ENCODE measurements at regions not wholly inside any gene's neighbourhood (a gene's known extent, or its start where the extent isn't known, plus 50 kb on each side); places are given as distances from the start of the nearest gene placed in this dataset.

DNA sequence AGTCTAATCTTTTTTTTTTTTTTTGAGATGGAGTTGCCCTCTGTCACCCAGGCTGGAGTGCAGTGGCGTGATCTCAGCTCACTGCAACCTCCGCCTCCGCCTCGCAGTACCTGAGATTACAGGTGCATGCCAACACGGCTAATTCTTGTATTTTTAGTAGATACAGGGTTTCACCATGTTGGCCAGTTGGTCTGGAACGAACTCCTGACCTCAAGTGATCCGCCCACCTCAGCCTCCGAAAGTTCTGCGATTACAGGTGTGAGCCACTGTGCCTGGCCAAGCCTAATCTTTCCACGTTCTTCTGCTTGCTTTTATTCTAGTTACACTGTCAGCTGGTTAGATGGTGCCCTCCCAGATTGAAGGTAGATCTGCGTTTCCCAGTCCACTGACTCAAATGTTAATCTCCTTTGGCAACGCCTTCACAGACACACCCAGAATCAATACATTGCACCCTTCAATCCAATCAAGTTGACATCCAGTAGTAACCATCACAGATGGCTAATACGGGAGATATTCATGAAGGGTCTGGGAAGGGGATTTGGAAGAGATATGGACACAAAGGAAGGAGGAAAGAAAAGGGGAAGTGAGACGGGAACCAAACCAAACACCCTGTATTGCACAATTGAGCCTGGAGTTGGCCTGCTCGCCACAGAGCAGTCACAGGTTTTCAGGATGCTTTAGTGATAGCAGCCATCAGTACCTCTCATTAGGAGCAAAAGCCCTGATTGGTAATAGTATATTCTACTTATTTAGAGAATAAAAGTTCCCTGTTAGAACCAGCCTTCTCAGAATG, 229.8 kb downstream of the PIK3C3 start:
- H3K27ac ChIP-seq (ENCODE audit: low read depth in 2 of 2, low read length in 2 of 2): no peak overlapping the region
- H3K4me3 ChIP-seq (ENCODE audit: low read length in 2 of 2): no peak overlapping the region
- no peaks in the 10 kb centered on the region for H3K4me1 ChIP-seq (ENCODE audit: control insufficient read depth in 2 of 2, insufficient read depth in 2 of 2, low read length in 2 of 2)
- no peaks in the 10 kb centered on the region for H3K27me3 ChIP-seq (ENCODE audit: control insufficient read depth in 2 of 2, insufficient read depth in 2 of 2, low read length in 2 of 2)
- H3K9ac ChIP-seq (ENCODE audit: low read depth in 1 of 2, low read length in 2 of 2): no peak overlapping the region
- peaks cover 0 to under 1% of the 10 kb centered on the region in 2 donors for H3K9me3 ChIP-seq (ENCODE audit: control insufficient read depth in 2 of 2, low read length in 2 of 2)
- H3K36me3 ChIP-seq (ENCODE audit: control insufficient read depth in 2 of 2, insufficient read depth in 2 of 2, low read length in 2 of 2): no peaks in the 10 kb centered on the region

DNA sequence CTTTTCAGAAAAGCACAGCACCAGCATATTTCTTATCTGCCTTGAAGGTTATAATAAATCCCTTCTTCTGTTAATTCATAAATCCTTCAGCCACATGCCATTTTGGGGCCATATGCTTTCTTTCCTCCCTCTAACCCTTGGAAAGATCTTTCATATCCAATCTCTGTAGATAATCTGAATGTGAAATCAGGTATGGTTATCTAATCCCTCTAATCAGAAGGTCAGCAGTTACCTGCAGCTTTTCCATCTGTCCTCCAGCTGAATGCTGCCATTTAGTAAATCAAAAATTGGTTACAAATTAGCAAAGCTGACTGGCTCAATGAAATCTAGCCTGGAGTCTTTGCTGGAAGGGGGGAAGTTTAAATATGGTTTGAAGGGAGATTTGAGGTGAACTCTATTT, 230.5 kb downstream of the PIK3C3 start:
- Histone ChIP-seq H3K9ac (ENCODE audit: low read depth in 1 of 2, low read length in 2 of 2) (no peak overlapping the region), H3K4me3 (ENCODE audit: low read length in 2 of 2) (no peak overlapping the region), H3K27ac (ENCODE audit: low read depth in 2 of 2, low read length in 2 of 2) (no peak overlapping the region), H3K27me3 (ENCODE audit: control insufficient read depth in 2 of 2, insufficient read depth in 2 of 2, low read length in 2 of 2) (no peaks in the 10 kb centered on the region), H3K9me3 (ENCODE audit: control insufficient read depth in 2 of 2, low read length in 2 of 2) (peaks cover 0 to 3% of the 10 kb centered on the region in 2 donors), H3K36me3 (ENCODE audit: control insufficient read depth in 2 of 2, insufficient read depth in 2 of 2, low read length in 2 of 2) (no peaks in the 10 kb centered on the region), H3K4me1 (ENCODE audit: control insufficient read depth in 2 of 2, insufficient read depth in 2 of 2, low read length in 2 of 2) (no peaks in the 10 kb centered on the region)

DNA sequence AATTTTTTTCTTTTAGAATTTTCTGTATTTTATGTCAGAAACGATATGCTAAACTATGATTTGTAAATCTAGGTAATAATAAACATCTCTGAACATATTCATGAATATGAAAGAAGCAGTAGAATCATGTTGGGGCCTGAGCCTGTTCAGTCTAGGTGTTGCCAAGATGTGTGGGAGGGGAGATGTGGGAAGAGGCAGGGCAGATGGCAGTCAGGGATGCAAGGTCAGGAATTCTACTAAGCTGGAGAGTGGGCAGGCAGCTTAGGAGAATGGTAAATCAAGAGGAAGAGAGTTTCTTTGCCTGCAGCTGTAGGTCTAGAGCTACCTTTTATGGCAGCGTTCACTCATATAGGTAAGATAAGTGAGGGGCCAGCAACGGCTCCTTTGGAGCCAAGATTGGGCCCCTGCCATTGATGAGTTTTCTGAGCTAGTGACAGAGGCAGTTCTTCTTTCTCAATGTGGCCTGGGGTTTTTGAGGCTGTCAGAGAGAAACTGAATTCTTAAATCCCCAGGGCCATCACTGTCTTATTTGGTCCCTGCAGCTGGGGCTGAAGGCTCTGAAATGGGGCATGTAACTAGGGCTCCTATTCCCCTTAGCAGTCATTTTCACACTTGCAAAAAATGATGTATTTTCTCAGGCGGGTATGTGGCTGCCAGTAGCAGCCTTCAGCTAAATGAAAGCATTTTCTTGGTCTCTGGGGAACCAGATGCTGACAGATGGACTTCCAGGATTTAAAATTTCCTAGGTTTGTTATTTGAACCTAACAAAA, 232.8 kb downstream of the PIK3C3 start:
- Histone ChIP-seq H3K27me3 (ENCODE audit: control insufficient read depth in 2 of 2, insufficient read depth in 2 of 2, low read length in 2 of 2) (no peaks in the 10 kb centered on the region), H3K4me1 (ENCODE audit: control insufficient read depth in 2 of 2, insufficient read depth in 2 of 2, low read length in 2 of 2) (no peaks in the 10 kb centered on the region), H3K36me3 (ENCODE audit: control insufficient read depth in 2 of 2, insufficient read depth in 2 of 2, low read length in 2 of 2) (no peaks in the 10 kb centered on the region), H3K9me3 (ENCODE audit: control insufficient read depth in 2 of 2, low read length in 2 of 2) (peaks cover 0 to 3% of the 10 kb centered on the region in 2 donors), H3K4me3 (ENCODE audit: low read length in 2 of 2) (no peak overlapping the region), H3K9ac (ENCODE audit: low read depth in 1 of 2, low read length in 2 of 2) (no peak overlapping the region), H3K27ac (ENCODE audit: low read depth in 2 of 2, low read length in 2 of 2) (no peak overlapping the region)

DNA sequence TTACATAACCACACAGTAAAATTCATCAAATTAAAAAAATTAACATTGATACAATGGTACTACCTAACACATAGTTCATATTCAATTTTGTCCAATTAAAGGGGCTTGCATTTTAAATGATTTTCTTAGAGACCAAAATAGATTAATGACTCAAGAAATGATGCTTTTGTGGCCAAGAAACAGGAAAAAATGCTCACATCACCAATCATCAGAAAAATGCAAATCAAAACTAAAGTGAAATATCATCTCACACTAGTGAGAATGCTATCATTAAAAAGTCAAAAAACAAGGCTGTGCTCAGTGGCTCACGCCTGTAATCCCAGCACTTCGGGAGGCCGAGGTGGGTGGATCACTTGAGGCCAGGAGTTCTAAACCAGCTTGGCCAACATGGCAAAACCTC, 235.6 kb downstream of the PIK3C3 start:
- H3K4me1 ChIP-seq (ENCODE audit: control insufficient read depth in 2 of 2, insufficient read depth in 2 of 2, low read length in 2 of 2): no peaks in the 10 kb centered on the region
- no peak overlapping the region for H3K9ac ChIP-seq (ENCODE audit: low read depth in 1 of 2, low read length in 2 of 2)
- H3K27ac ChIP-seq (ENCODE audit: low read depth in 2 of 2, low read length in 2 of 2): no peak overlapping the region

DNA sequence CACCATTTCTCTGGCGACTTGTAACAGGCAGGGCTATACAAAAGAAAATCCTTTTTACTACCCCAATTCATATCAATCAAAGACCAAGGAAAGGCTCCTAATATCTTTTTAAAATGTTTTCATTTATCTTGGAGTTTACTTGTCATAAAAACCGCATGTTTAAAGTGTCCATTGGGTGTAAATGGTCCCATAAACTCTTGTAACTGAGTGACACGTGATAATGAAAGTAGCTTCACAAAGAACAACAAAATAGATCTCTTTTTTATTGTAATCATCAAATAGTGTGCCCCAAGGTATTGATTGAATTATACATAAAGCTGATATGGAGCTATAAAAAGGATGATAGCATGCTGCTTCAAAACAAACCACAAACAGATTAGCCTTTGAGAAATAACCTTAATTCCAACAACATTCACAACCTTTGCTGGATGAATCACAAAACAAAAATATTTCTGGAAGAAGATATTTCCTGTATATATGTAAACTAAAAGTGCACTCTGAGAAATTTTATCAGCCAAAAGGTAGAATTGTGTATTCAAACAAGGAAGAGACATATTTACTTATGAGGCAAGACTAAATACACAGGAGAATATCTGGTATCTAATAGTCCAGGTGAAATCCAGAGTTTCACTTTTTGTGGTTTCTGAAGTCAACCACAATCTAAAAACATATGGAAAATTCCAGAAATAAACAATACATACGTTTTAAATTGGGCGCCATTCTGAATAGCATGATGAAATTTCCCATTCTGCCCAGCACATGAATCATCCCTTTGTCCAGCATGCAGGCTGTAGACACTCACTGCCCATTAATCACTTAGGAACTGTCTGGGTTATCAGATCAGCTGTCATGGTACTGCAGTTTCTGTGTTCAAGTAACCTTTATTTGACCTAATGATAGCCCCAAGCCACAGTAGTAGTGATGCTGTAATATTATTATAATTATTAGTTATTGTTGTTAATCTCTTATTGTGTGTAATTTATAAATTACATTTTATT, 237.5 kb downstream of the PIK3C3 start:
- peaks cover 0 to 3% of the 10 kb centered on the region in 2 donors for H3K9me3 ChIP-seq (ENCODE audit: control insufficient read depth in 2 of 2, low read length in 2 of 2)
- no peak overlapping the region for H3K4me3 ChIP-seq (ENCODE audit: low read length in 2 of 2)
- no peaks in the 10 kb centered on the region for H3K27me3 ChIP-seq (ENCODE audit: control insufficient read depth in 2 of 2, insufficient read depth in 2 of 2, low read length in 2 of 2)
- H3K4me1 ChIP-seq (ENCODE audit: control insufficient read depth in 2 of 2, insufficient read depth in 2 of 2, low read length in 2 of 2): no peaks in the 10 kb centered on the region
- H3K36me3 ChIP-seq (ENCODE audit: control insufficient read depth in 2 of 2, insufficient read depth in 2 of 2, low read length in 2 of 2): no peaks in the 10 kb centered on the region
- H3K9ac ChIP-seq (ENCODE audit: low read depth in 1 of 2, low read length in 2 of 2): no peak overlapping the region
- H3K27ac ChIP-seq (ENCODE audit: low read depth in 2 of 2, low read length in 2 of 2): no peak overlapping the region

More for the DNA sequence above, 235.6 kb downstream of the PIK3C3 start:
- Histone ChIP-seq H3K4me3 (ENCODE audit: low read length in 2 of 2) (no peak overlapping the region), H3K27me3 (ENCODE audit: control insufficient read depth in 2 of 2, insufficient read depth in 2 of 2, low read length in 2 of 2) (no peaks in the 10 kb centered on the region), H3K36me3 (ENCODE audit: control insufficient read depth in 2 of 2, insufficient read depth in 2 of 2, low read length in 2 of 2) (no peaks in the 10 kb centered on the region), H3K9me3 (ENCODE audit: control insufficient read depth in 2 of 2, low read length in 2 of 2) (peaks cover 0 to 3% of the 10 kb centered on the region in 2 donors)

DNA sequence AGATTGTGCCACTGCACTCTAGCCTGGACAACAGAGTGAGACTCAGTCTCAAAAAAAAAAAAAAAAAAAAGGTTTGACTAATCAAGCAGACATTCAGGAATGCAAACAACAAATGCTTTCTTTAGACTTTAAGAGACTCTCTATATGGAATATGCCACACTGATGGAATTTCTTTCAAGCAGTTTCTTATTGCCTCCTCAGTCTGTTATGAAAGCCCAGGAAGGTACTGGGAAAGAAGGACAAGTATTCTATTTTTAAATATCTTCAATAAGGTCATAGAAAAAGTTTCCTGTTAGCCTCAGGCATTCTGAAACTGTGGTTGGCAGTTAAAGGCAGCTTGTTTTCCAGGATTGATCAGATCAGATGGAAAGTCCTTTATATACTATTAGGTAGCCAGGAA, 241.6 kb downstream of the PIK3C3 start:
- Histone ChIP-seq H3K36me3 (ENCODE audit: control insufficient read depth in 2 of 2, insufficient read depth in 2 of 2, low read length in 2 of 2) (no peaks in the 10 kb centered on the region), H3K9me3 (ENCODE audit: control insufficient read depth in 2 of 2, low read length in 2 of 2) (no peaks in the 10 kb centered on the region), H3K9ac (ENCODE audit: low read depth in 1 of 2, low read length in 2 of 2) (no peak overlapping the region), H3K27me3 (ENCODE audit: control insufficient read depth in 2 of 2, insufficient read depth in 2 of 2, low read length in 2 of 2) (no peaks in the 10 kb centered on the region), H3K27ac (ENCODE audit: low read depth in 2 of 2, low read length in 2 of 2) (no peak overlapping the region), H3K4me3 (ENCODE audit: low read length in 2 of 2) (no peak overlapping the region), H3K4me1 (ENCODE audit: control insufficient read depth in 2 of 2, insufficient read depth in 2 of 2, low read length in 2 of 2) (no peaks in the 10 kb centered on the region)

DNA sequence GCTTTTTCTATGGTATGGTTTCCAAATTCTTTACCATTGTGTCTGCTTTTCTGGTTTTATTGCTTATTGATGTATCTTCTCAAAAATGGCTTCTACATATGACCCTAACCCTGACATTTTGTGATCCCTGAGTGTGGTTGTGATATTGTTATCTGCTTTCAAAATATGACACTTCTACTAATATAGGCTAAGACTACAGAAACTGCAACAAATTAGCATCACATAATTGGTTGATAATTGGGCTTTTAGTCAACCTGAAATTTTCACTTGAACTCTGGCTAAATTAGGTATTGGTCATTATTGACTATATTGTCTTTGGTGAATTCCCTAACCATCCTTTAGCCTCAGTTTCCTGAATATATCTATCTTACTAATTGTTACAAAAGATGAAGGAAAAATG, 246.1 kb downstream of the PIK3C3 start:
- Histone ChIP-seq H3K4me1 (ENCODE audit: control insufficient read depth in 2 of 2, insufficient read depth in 2 of 2, low read length in 2 of 2) (no peaks in the 10 kb centered on the region), H3K9ac (ENCODE audit: low read depth in 1 of 2, low read length in 2 of 2) (no peak overlapping the region), H3K9me3 (ENCODE audit: control insufficient read depth in 2 of 2, low read length in 2 of 2) (no peaks in the 10 kb centered on the region), H3K4me3 (ENCODE audit: low read length in 2 of 2) (no peak overlapping the region), H3K27ac (ENCODE audit: low read depth in 2 of 2, low read length in 2 of 2) (no peak overlapping the region), H3K27me3 (ENCODE audit: control insufficient read depth in 2 of 2, insufficient read depth in 2 of 2, low read length in 2 of 2) (no peaks in the 10 kb centered on the region), H3K36me3 (ENCODE audit: control insufficient read depth in 2 of 2, insufficient read depth in 2 of 2, low read length in 2 of 2) (no peaks in the 10 kb centered on the region)

DNA sequence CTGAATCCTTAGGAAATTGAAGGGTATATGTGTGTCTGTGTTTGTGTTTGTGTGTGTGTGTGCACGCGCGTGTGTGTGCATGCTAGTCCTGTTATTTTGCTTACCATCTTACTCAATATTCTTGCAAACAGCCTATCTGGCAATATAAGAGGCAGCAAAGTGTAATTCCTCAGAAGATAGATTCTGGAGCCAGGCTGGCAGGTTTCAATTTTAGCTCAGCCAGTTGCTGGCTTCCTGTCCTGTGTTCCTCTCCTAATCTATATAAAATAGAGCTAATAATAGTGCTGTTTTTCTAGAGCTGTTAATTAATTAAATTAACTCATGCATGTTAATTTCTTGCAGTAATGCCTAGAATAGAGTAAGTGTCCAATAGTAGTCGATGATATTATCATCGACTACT, 256.2 kb downstream of the PIK3C3 start:
- Histone ChIP-seq H3K4me3 (ENCODE audit: low read length in 2 of 2) (no peak overlapping the region), H3K9ac (ENCODE audit: low read depth in 1 of 2, low read length in 2 of 2) (no peak overlapping the region), H3K27ac (ENCODE audit: low read depth in 2 of 2, low read length in 2 of 2) (no peak overlapping the region), H3K4me1 (ENCODE audit: control insufficient read depth in 2 of 2, insufficient read depth in 2 of 2, low read length in 2 of 2) (no peaks in the 10 kb centered on the region), H3K36me3 (ENCODE audit: control insufficient read depth in 2 of 2, insufficient read depth in 2 of 2, low read length in 2 of 2) (no peaks in the 10 kb centered on the region), H3K27me3 (ENCODE audit: control insufficient read depth in 2 of 2, insufficient read depth in 2 of 2, low read length in 2 of 2) (no peaks in the 10 kb centered on the region), H3K9me3 (ENCODE audit: control insufficient read depth in 2 of 2, low read length in 2 of 2) (no peaks in the 10 kb centered on the region)

DNA sequence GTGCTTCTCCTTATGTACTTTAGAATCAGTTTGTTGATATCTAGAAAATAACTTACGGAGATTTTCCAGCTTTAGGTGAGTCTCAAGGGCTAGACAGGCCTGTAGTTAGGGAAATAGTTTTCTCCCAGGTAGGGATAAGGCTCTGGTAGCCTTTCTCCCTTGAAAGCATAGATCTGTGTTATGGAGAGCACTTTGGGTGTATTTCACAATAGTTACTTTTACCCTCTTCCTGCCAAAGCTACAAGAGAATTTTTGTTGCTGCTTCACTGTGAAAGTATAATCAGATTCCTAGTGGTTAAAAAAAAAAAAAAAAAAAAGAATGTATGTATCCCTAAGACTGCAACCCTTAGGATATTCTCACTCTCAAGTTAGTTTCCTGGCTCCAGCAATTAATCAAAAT, 267.5 kb downstream of the PIK3C3 start:
- no peak overlapping the region for H3K9ac ChIP-seq (ENCODE audit: low read depth in 1 of 2, low read length in 2 of 2)
- H3K4me1 ChIP-seq (ENCODE audit: control insufficient read depth in 2 of 2, insufficient read depth in 2 of 2, low read length in 2 of 2): no peaks in the 10 kb centered on the region
- no peaks in the 10 kb centered on the region for H3K27me3 ChIP-seq (ENCODE audit: control insufficient read depth in 2 of 2, insufficient read depth in 2 of 2, low read length in 2 of 2)
- H3K36me3 ChIP-seq (ENCODE audit: control insufficient read depth in 2 of 2, insufficient read depth in 2 of 2, low read length in 2 of 2): no peaks in the 10 kb centered on the region
- H3K27ac ChIP-seq (ENCODE audit: low read depth in 2 of 2, low read length in 2 of 2): no peak overlapping the region
- no peak overlapping the region for H3K4me3 ChIP-seq (ENCODE audit: low read length in 2 of 2)
- H3K9me3 ChIP-seq (ENCODE audit: control insufficient read depth in 2 of 2, low read length in 2 of 2): no peaks in the 10 kb centered on the region

Data from mucosa of rectum (tissue), 2 donors.